Loucy (cell line): ENCODE measurements at regions not wholly inside any gene's neighbourhood (a gene's known extent, or its start where the extent isn't known, plus 50 kb on each side); places are given as distances from the start of the nearest gene placed in this dataset.

Source experiments
- H2AFZ ChIP-seq: fragments of 200-600 bp; sonication (generic); 2 replicates; pipeline ENCODE4 v1.6.0; 2016; ENCODE audit warnings: antibody characterized with exemption, mild to moderate bottlenecking, low read length, moderate library complexity
- H3F3A ChIP-seq: fragments of 200-600 bp; 2 replicates; pipeline ENCODE4 v1.6.0; 2016; ENCODE audit warnings: antibody characterized with exemption, low read depth, mild to moderate bottlenecking
- H3K27me3 ChIP-seq: fragments of 200-600 bp; sonication (generic); 2 replicates; pipeline ENCODE4 v1.6.1; 2014; ENCODE audit warnings: low read length, mild to moderate bottlenecking; ENCODE audit not compliant: insufficient read depth, poor library complexity, severe bottlenecking
- H3K36me3 ChIP-seq: fragments of 200-600 bp; sonication (generic); 2 replicates; pipeline ENCODE4 v1.6.1; 2016; ENCODE audit warnings: low read length; ENCODE audit not compliant: insufficient read depth
- H3K4me1 ChIP-seq: fragments of 200-600 bp; sonication (generic); 2 replicates; pipeline ENCODE4 v1.5.1; 2014; ENCODE audit warnings: low read length, mild to moderate bottlenecking; ENCODE audit not compliant: insufficient read depth, poor library complexity, severe bottlenecking
- H3K4me2 ChIP-seq: fragments of 200-600 bp; sonication (generic); 2 replicates; pipeline ENCODE4 v1.6.0; 2014; ENCODE audit warnings: antibody characterized with exemption, low read length, low read depth, mild to moderate bottlenecking; ENCODE audit not compliant: poor library complexity, severe bottlenecking
- H3K4me3 ChIP-seq: fragments of 200-600 bp; sonication (generic); 2 replicates; pipeline ENCODE4 v1.5.1; 2014; ENCODE audit warnings: low read length, mild to moderate bottlenecking, mixed read lengths; ENCODE audit not compliant: poor library complexity, severe bottlenecking
- H3K79me2 ChIP-seq: fragments of 200-600 bp; sonication (generic); 2 replicates; pipeline ENCODE4 v1.6.1; 2014; ENCODE audit warnings: low read length; ENCODE audit not compliant: insufficient read depth
- H3K9ac ChIP-seq: fragments of 200-600 bp; sonication (generic); 2 replicates; pipeline ENCODE4 v1.6.0; 2014; ENCODE audit warnings: mild to moderate bottlenecking, low read depth, low read length, moderate library complexity; ENCODE audit not compliant: poor library complexity, severe bottlenecking
- H3K9me2 ChIP-seq: fragments of 200-600 bp; sonication (generic); replicated peaks from 2 replicates; pipeline ENCODE4 v1.6.1; 2016; ENCODE audit warnings: low read depth, low read length, mixed read lengths
- H3K9me3 ChIP-seq: fragments of 200-600 bp; sonication (generic); 2 replicates; pipeline ENCODE4 v1.6.1; 2014; ENCODE audit warnings: mild to moderate bottlenecking, antibody characterized with exemption, low read length, low read depth; ENCODE audit not compliant: insufficient read depth
- H4K20me1 ChIP-seq: fragments of 200-600 bp; sonication (generic); 2 replicates; pipeline ENCODE4 v1.6.0; 2014; ENCODE audit warnings: antibody characterized with exemption, low read length, mild to moderate bottlenecking; ENCODE audit not compliant: insufficient read depth, poor library complexity, severe bottlenecking
- EZH2phosphoT487 ChIP-seq: fragments of 200-600 bp; IDR thresholded peaks from 2 replicates; pipeline ENCODE4 v1.6.1; 2018; ENCODE audit warnings: antibody characterized with exemption, mild to moderate bottlenecking, moderate library complexity, borderline replicate concordance
- TF ChIP-seq, protein P1 (sequence below): fragments of 200-600 bp; sonication (generic); conservative IDR thresholded peaks from 2 replicates; pipeline ENCODE4 v1.5.1; 2014; ENCODE audit warnings: mild to moderate bottlenecking, antibody characterized with exemption, low read length

DNA sequence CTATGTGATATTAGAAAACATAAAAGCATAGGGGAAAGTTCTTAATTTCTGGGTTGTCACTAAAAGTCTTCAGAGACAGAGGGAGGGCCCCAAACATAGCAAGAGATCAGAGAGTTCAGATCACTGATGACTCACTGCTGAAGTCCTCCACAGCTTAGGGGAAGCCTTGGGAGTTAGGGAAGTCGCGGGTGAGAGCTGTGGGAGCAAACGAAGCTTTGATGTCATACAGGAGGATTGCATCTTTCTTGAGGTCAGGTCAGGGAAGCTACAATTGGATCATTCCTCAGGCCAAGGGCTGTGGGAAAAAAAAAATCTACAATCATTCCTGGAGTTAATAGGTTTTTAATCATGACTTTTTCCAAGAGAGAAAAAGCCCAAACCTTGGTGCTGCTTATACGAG, 96.2 kb downstream of the COPS8 start:
- Histone ChIP-seq H3K4me2 (no peak overlapping the region), H3K9me3 (no peaks in the 10 kb centered on the region), H3K9me2 (no peaks in the 10 kb centered on the region), H4K20me1 (no peaks in the 10 kb centered on the region), H3K4me3 (no peak overlapping the region), H3K27me3 (no peaks in the 10 kb centered on the region), H3K79me2 (no peaks in the 10 kb centered on the region), H3K36me3 (no peaks in the 10 kb centered on the region), H3F3A (no peaks in the 10 kb centered on the region), H2AFZ (no peak overlapping the region), H3K4me1 (no peaks in the 10 kb centered on the region), H3K9ac (no peak overlapping the region)
- TF ChIP-seq EZH2phosphoT487, result no peak
- TF ChIP-seq, protein P1, sequence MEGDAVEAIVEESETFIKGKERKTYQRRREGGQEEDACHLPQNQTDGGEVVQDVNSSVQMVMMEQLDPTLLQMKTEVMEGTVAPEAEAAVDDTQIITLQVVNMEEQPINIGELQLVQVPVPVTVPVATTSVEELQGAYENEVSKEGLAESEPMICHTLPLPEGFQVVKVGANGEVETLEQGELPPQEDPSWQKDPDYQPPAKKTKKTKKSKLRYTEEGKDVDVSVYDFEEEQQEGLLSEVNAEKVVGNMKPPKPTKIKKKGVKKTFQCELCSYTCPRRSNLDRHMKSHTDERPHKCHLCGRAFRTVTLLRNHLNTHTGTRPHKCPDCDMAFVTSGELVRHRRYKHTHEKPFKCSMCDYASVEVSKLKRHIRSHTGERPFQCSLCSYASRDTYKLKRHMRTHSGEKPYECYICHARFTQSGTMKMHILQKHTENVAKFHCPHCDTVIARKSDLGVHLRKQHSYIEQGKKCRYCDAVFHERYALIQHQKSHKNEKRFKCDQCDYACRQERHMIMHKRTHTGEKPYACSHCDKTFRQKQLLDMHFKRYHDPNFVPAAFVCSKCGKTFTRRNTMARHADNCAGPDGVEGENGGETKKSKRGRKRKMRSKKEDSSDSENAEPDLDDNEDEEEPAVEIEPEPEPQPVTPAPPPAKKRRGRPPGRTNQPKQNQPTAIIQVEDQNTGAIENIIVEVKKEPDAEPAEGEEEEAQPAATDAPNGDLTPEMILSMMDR, result no peak

DNA sequence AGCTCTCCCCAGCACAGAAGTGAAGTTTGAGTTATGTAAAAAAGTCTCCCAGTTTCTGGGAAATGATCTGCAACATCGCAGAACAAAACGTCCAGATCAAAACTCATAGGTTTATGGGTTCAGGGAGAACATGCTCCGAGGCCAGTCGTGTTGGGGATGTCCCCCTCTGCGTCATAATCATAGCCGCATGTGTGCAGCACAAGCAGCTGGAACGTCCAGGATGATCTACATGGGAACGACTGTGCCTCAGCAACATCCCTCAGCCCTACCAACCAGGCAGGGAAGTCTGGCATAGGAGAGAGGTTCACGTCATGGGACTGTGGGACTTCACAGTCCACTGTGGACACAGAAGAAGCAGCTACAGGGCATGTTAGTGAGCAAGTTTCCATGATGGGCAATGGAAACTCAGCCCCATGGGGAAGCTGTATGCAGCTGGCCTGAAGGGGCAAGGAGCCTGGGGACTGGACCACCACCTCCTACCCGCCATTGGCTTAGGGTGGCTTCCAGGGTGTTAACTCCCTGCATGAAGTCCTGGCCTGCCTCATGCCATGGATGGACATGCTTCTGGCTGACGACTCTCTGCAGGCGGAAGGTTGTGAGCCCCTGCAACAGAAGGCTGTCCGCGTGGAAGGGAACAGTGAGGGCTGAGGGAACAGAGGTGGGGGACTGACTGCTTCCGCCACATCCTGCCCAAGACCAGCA, 96.9 kb downstream of the COPS8 start:
- TF ChIP-seq, protein P1, result no peak
- no peak for TF ChIP-seq EZH2phosphoT487
- H2AFZ ChIP-seq, result no peak overlapping the region
- no peak overlapping the region for H3K4me3 ChIP-seq
- H3K36me3 ChIP-seq, result no peaks in the 10 kb centered on the region
- H3K9me2 ChIP-seq, result no peaks in the 10 kb centered on the region
- H3K4me1 ChIP-seq, result no peaks in the 10 kb centered on the region
- H4K20me1 ChIP-seq, result no peaks in the 10 kb centered on the region
- H3K9me3 ChIP-seq, result no peaks in the 10 kb centered on the region
- no peaks in the 10 kb centered on the region for H3K27me3 ChIP-seq
- no peak overlapping the region for H3K4me2 ChIP-seq
- H3F3A ChIP-seq, result no peaks in the 10 kb centered on the region
- H3K9ac ChIP-seq, result no peak overlapping the region
- no peaks in the 10 kb centered on the region for H3K79me2 ChIP-seq

- no peak overlapping the region for H3K4me3 ChIP-seq
- no peaks in the 10 kb centered on the region for H3K4me1 ChIP-seq
- H4K20me1 ChIP-seq, result no peaks in the 10 kb centered on the region
- H3F3A ChIP-seq, result no peaks in the 10 kb centered on the region
- no peaks in the 10 kb centered on the region for H3K79me2 ChIP-seq
- TF ChIP-seq EZH2phosphoT487, result no peak
- TF ChIP-seq, protein P1, result no peak
- H2AFZ ChIP-seq, result no peak overlapping the region
- H3K4me2 ChIP-seq, result no peak overlapping the region
- H3K36me3 ChIP-seq, result no peaks in the 10 kb centered on the region
- H3K9me2 ChIP-seq, result no peaks in the 10 kb centered on the region
- no peaks in the 10 kb centered on the region for H3K9me3 ChIP-seq
- no peak overlapping the region for H3K9ac ChIP-seq
- no peaks in the 10 kb centered on the region for H3K27me3 ChIP-seq
Observed at GRCh38 chr2:237184192-237184918, 98.7 kb downstream of the COPS8 start.
